Liver (tissue), 8 donors: ENCODE measurements at regions not wholly inside any gene's neighbourhood (a gene's known extent, or its start where the extent isn't known, plus 50 kb on each side); places are given as distances from the start of the nearest gene placed in this dataset.

Source experiments
- DNase-seq: peaks from one replicate; pipeline ENCODE4 v3.0.0-alpha.2; 2017; ENCODE audit warnings: low spot score
- H3K27ac ChIP-seq, 2 donors: one replicate each; pipeline ENCODE4 v1.7.0; 2013; ENCODE audit warnings: inconsistent platforms in 2 of 2, low read length in 2 of 2, control low read depth in 1 of 2, low read depth in 1 of 2, mild to moderate bottlenecking in 1 of 2
- H3K27me3 ChIP-seq, 4 donors: one replicate each; pipeline versions ENCODE4 v1.6.1 to v1.7.0; 2013; ENCODE audit warnings: low read length in 3 of 4, inconsistent platforms in 1 of 4, mild to moderate bottlenecking in 1 of 4, moderate library complexity in 1 of 4; ENCODE audit not compliant: control insufficient read depth in 4 of 4, insufficient read depth in 4 of 4
- H3K36me3 ChIP-seq, 4 donors: one replicate each; pipeline versions ENCODE4 v1.6.1 to v1.7.0; 2013; ENCODE audit warnings: low read length in 3 of 4, mild to moderate bottlenecking in 3 of 4, low read depth in 1 of 4, moderate library complexity in 1 of 4; ENCODE audit not compliant: control insufficient read depth in 4 of 4, insufficient read depth in 3 of 4
- H3K4me1 ChIP-seq, 4 donors: one replicate each; pipeline versions ENCODE4 v1.6.1 to v1.7.0; 2013; ENCODE audit warnings: low read length in 3 of 4, mild to moderate bottlenecking in 3 of 4, moderate library complexity in 1 of 4; ENCODE audit not compliant: control insufficient read depth in 4 of 4, insufficient read depth in 4 of 4
- H3K4me3 ChIP-seq, 3 donors: one replicate each; pipeline versions ENCODE4 v1.6.1 to v1.7.0; 2013; ENCODE audit warnings: low read length in 3 of 3, control low read depth in 1 of 3, low read depth in 1 of 3, mild to moderate bottlenecking in 1 of 3
- H3K9ac ChIP-seq, 2 donors: one replicate each; pipeline ENCODE4 v1.7.0; 2013; ENCODE audit warnings: low read length in 2 of 2, mild to moderate bottlenecking in 2 of 2, moderate library complexity in 2 of 2, control low read depth in 1 of 2, low read depth in 1 of 2
- H3K9me3 ChIP-seq, 4 donors: one replicate each; pipeline versions ENCODE4 v1.6.1 to v1.7.0; 2013; ENCODE audit warnings: low read length in 3 of 4; ENCODE audit not compliant: control insufficient read depth in 4 of 4
- ATF3 ChIP-seq: IDR thresholded peaks from 2 replicates; pipeline ENCODE4 v1.6.1; 2016; ENCODE audit warnings: antibody characterized with exemption
- EGR1 ChIP-seq, 2 donors: IDR thresholded peaks; 2 replicates each; pipeline ENCODE4 v1.6.1; 2016 to 2018; ENCODE audit warnings: antibody characterized with exemption in 2 of 2, low read depth in 2 of 2
- FOXA2 ChIP-seq: IDR thresholded peaks from 2 replicates; pipeline ENCODE4 v1.6.1; 2016; ENCODE audit warnings: antibody characterized with exemption
- GABPA ChIP-seq, 2 donors: IDR thresholded peaks in 1 of 2; conservative IDR thresholded peaks in 1 of 2; 2 replicates each; pipeline ENCODE4 v1.6.1; 2016; ENCODE audit warnings: antibody characterized with exemption in 2 of 2, mild to moderate bottlenecking in 1 of 2, moderate library complexity in 1 of 2
- HNF4A ChIP-seq, 2 donors: conservative IDR thresholded peaks; 2 replicates each; pipeline ENCODE4 v1.6.1; 2016; ENCODE audit warnings: antibody characterized with exemption in 2 of 2, mild to moderate bottlenecking in 2 of 2
- HNF4G ChIP-seq: IDR thresholded peaks from 2 replicates; pipeline ENCODE4 v1.6.1; 2016; ENCODE audit warnings: antibody characterized with exemption
- JUND ChIP-seq, 2 donors: IDR thresholded peaks; 2 replicates each; pipeline ENCODE4 v1.6.1; 2016; ENCODE audit warnings: antibody characterized with exemption in 2 of 2
- NR2F2 ChIP-seq: IDR thresholded peaks from 2 replicates; pipeline ENCODE4 v1.6.1; 2016; ENCODE audit warnings: antibody characterized with exemption
- RAD21 ChIP-seq, 2 donors: IDR thresholded peaks; 2 replicates each; pipeline ENCODE4 v1.6.1; 2016; ENCODE audit warnings: antibody characterized with exemption in 2 of 2, mild to moderate bottlenecking in 2 of 2
- REST ChIP-seq: IDR thresholded peaks from 2 replicates; pipeline ENCODE4 v1.6.1; 2016; ENCODE audit warnings: antibody characterized with exemption, mild to moderate bottlenecking
- RXRA ChIP-seq, 2 donors: IDR thresholded peaks; 2 replicates each; pipeline ENCODE4 v1.6.1; 2017 to 2018; ENCODE audit warnings: antibody characterized with exemption in 2 of 2, mild to moderate bottlenecking in 1 of 2
- SP1 ChIP-seq: IDR thresholded peaks from 2 replicates; pipeline ENCODE4 v1.6.1; 2018; ENCODE audit warnings: antibody characterized with exemption, mild to moderate bottlenecking
- TAF1 ChIP-seq: conservative IDR thresholded peaks from 2 replicates; pipeline ENCODE4 v1.6.1; 2016; ENCODE audit warnings: antibody characterized with exemption, mild to moderate bottlenecking
- YY1 ChIP-seq: IDR thresholded peaks from 2 replicates; pipeline ENCODE4 v1.6.1; 2016; ENCODE audit warnings: antibody characterized with exemption, mild to moderate bottlenecking
- WGBS: extraction: QIAGEN DNeasy Blood & Tissue Kit; methylation state at CpG from one replicate; pipeline ENCODE4 v1.1.7; 2013; 5-methylcytosine and 5-hydroxymethylcytosine counted together
- TF ChIP-seq, protein P1 (sequence below): fragments of 150-350 bp; IDR thresholded peaks from 2 replicates; pipeline ENCODE4 v1.5.1; 2017; ENCODE audit warnings: improper control_type of control experiment, low read depth, low read length; ENCODE audit not compliant: missing input control
- TF ChIP-seq, protein P2 (sequence below): IDR thresholded peaks from 2 replicates; pipeline ENCODE4 v1.6.1; 2016; ENCODE audit warnings: antibody characterized with exemption
- donor health status: healthy.
- donor health status: healthy.
- donor health status: healthy.
- donor health status: healthy.
- donor health status: healthy.

DNA sequence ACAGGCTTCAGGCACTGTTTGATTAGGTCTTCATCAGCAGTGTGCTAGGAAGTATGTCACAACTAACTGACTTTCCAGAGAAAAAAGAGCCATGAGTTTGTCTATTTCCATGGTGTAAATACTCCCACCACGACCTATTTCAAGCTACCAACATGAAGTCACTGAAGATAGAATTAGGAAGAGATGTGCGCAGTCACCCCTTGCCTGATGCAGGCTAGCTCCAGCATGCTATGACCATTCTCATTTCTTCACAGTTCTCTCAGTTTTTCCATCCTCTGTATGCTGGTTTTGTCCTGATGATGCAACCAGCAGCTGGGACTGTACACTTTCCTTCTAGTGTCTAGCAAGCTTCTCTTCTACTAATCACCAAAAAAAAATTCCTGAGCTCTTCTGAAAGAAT lies 191.6 kb upstream of the NUDT4 start:
- Histone ChIP-seq H3K27ac (no peak overlapping the region), H3K9me3 (no peaks in the 10 kb centered on the region), H3K36me3 (no peaks in the 10 kb centered on the region), H3K4me1 (no peaks in the 10 kb centered on the region), H3K27me3 (no peaks in the 10 kb centered on the region), H3K4me3 (no peak overlapping the region), H3K9ac (no peak overlapping the region)
- TF ChIP-seq TAF1 (no peak), EGR1 (IDR thresholded peaks at IDR 0.05; ENCODE audit: low read depth in 2 of 2) (no peak), JUND (IDR thresholded peaks at IDR 0.05) (no peak), YY1 (no peak), SP1 (no peak), ATF3 (no peak), RAD21 (IDR thresholded peaks at IDR 0.05) (no peak), HNF4G (no peak), RXRA (IDR thresholded peaks at IDR 0.05) (no peak), NR2F2 (no peak), HNF4A (conservative IDR thresholded peaks at IDR 0.05) (no peak)
- TF ChIP-seq, protein P1, sequence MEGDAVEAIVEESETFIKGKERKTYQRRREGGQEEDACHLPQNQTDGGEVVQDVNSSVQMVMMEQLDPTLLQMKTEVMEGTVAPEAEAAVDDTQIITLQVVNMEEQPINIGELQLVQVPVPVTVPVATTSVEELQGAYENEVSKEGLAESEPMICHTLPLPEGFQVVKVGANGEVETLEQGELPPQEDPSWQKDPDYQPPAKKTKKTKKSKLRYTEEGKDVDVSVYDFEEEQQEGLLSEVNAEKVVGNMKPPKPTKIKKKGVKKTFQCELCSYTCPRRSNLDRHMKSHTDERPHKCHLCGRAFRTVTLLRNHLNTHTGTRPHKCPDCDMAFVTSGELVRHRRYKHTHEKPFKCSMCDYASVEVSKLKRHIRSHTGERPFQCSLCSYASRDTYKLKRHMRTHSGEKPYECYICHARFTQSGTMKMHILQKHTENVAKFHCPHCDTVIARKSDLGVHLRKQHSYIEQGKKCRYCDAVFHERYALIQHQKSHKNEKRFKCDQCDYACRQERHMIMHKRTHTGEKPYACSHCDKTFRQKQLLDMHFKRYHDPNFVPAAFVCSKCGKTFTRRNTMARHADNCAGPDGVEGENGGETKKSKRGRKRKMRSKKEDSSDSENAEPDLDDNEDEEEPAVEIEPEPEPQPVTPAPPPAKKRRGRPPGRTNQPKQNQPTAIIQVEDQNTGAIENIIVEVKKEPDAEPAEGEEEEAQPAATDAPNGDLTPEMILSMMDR, result no peak
- WGBS, result 83% methylated on average over 2 of the region's 2 CpGs
- no peak for DNase-seq

- Histone ChIP-seq H3K4me1 (no peaks in the 10 kb centered on the region), H3K9me3 (no peaks in the 10 kb centered on the region), H3K4me3 (no peak overlapping the region), H3K27ac (no peak overlapping the region), H3K27me3 (no peaks in the 10 kb centered on the region), H3K36me3 (no peaks in the 10 kb centered on the region), H3K9ac (no peak overlapping the region)
- 69% methylated on average over 2 of the region's 2 CpGs for WGBS
- no peak for TF ChIP-seq HNF4A (conservative IDR thresholded peaks at IDR 0.05)
- no peak for TF ChIP-seq JUND (IDR thresholded peaks at IDR 0.05)
- TF ChIP-seq HNF4G, result no peak
- no peak for TF ChIP-seq TAF1
- TF ChIP-seq SP1, result no peak
- TF ChIP-seq FOXA2, result no peak
- no peak for TF ChIP-seq REST
- DNase-seq, result no peak
Measured at GRCh38 chr12:93186621-93187020, 191.1 kb upstream of the NUDT4 start.

DNA sequence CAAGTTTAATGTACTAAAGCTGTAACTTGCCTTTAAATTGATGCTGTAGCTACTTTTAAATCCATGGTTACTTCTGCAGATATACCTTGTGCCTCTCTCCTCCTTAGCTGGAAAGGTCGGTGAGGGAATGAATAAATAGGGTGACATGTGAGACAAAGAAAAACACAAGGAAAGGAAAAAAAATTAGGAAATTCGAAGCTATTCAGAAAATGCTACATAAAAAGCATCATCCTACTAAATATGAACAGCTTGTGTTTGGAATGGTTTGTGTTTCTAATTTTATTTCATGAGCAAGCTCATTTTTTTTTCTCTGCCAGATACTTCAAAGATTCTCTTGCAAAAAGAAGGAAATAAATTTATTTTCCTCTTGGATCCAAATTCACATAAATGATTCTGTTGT lies 186.3 kb upstream of the NUDT4 start:
- Histone ChIP-seq H3K36me3 (no peaks in the 10 kb centered on the region), H3K27ac (no peak overlapping the region), H3K9ac (no peak overlapping the region), H3K27me3 (no peaks in the 10 kb centered on the region), H3K4me3 (no peak overlapping the region), H3K4me1 (no peaks in the 10 kb centered on the region), H3K9me3 (no peaks in the 10 kb centered on the region)
- WGBS, result 71% methylated on average over 2 of the region's 2 CpGs
- no peak for DNase-seq
- TF ChIP-seq REST (no peak), RXRA (IDR thresholded peaks at IDR 0.05) (no peak), NR2F2 (no peak), GABPA (IDR thresholded peaks at IDR 0.05 in 1 of 2, conservative IDR thresholded peaks at IDR 0.05 in 1 of 2) (no peak), RAD21 (IDR thresholded peaks at IDR 0.05) (no peak), HNF4A (conservative IDR thresholded peaks at IDR 0.05) (no peak), FOXA2 (no peak), EGR1 (IDR thresholded peaks at IDR 0.05; ENCODE audit: low read depth in 2 of 2) (no peak)
- TF ChIP-seq, protein P2, sequence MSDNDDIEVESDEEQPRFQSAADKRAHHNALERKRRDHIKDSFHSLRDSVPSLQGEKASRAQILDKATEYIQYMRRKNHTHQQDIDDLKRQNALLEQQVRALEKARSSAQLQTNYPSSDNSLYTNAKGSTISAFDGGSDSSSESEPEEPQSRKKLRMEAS, result no peak
- TF ChIP-seq, protein P1, result no peak
